NT2/D1 (cell line): ENCODE measurements at regions not wholly inside any gene's neighbourhood (a gene's known extent, or its start where the extent isn't known, plus 50 kb on each side); places are given as distances from the start of the nearest gene placed in this dataset.
A peak's percentile ranks its signal among the peaks of the same experiment; 100 is the strongest.

Experiments used
- DNase-seq: peaks from one replicate; pipeline ENCODE4 v3.0.0-alpha.2; 2011; ENCODE audit warnings: low read depth, low spot score
- H3K27me3 ChIP-seq: 2 replicates; pipeline ENCODE4 v1.6.0; 2011; ENCODE audit warnings: mild to moderate bottlenecking; ENCODE audit not compliant: insufficient read length, insufficient read depth
- H3K36me3 ChIP-seq: 2 replicates; pipeline ENCODE4 v1.6.1; 2011; ENCODE audit warnings: mild to moderate bottlenecking, low read length, mixed read lengths; ENCODE audit not compliant: insufficient read depth, insufficient read length
- H3K4me1 ChIP-seq: 2 replicates; pipeline ENCODE4 v1.5.1; 2011; ENCODE audit not compliant: insufficient read depth, insufficient read length
- H3K4me3 ChIP-seq: 2 replicates; pipeline ENCODE4 v1.5.1; 2011; ENCODE audit warnings: low read depth; ENCODE audit not compliant: insufficient read length
- H3K9ac ChIP-seq: 2 replicates; pipeline ENCODE4 v1.6.0; 2011; ENCODE audit warnings: low read depth; ENCODE audit not compliant: insufficient read length
- H3K9me3 ChIP-seq: 2 replicates; pipeline ENCODE4 v1.5.1; 2011; ENCODE audit warnings: mild to moderate bottlenecking, low read length; ENCODE audit not compliant: insufficient read depth
- SUZ12 ChIP-seq: IDR thresholded peaks from 2 replicates; pipeline ENCODE4 v1.6.1; 2011; ENCODE audit not compliant: insufficient read length, insufficient read depth; ENCODE audit errors: extremely low read depth
- YY1 ChIP-seq: IDR thresholded peaks from 2 replicates; pipeline ENCODE4 v1.6.1; 2011; ENCODE audit not compliant: insufficient read length, insufficient read depth
- ZNF274 ChIP-seq: IDR thresholded peaks from 2 replicates; pipeline ENCODE4 v1.6.1; 2011; ENCODE audit warnings: mild to moderate bottlenecking, low read depth, low read length

DNA sequence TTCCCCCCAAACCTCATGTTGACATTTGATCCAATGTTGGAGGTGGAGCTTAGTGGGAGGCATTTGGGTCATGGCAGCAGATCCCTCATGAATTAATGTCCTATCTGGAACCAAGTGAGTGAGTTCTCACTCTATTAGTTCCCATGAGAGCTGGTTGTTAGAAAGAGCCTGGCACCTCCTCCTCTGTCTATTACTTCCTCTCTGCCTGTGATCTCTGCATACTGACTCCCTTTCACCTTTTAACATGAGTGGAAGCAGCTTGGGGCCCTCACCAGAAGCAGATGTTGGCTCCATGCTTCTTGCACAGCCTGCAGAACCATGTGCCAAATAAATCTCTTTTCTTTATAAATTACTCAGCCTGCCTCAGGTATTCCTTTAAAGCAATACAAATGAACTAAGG is 127.3 kb upstream of the RALGAPA2 start:
- TF ChIP-seq SUZ12 (no peak), YY1 (no peak), ZNF274 (no peak)
- H3K4me3 ChIP-seq = no peak overlapping the region
- H3K9me3 ChIP-seq = no peaks in the 10 kb centered on the region
- H3K36me3 ChIP-seq = no peaks in the 10 kb centered on the region
- H3K27me3 ChIP-seq = peaks cover 4% of the 10 kb centered on the region
- H3K9ac ChIP-seq = no peak overlapping the region
- no peaks in the 10 kb centered on the region for H3K4me1 ChIP-seq
- no peak for DNase-seq

DNA sequence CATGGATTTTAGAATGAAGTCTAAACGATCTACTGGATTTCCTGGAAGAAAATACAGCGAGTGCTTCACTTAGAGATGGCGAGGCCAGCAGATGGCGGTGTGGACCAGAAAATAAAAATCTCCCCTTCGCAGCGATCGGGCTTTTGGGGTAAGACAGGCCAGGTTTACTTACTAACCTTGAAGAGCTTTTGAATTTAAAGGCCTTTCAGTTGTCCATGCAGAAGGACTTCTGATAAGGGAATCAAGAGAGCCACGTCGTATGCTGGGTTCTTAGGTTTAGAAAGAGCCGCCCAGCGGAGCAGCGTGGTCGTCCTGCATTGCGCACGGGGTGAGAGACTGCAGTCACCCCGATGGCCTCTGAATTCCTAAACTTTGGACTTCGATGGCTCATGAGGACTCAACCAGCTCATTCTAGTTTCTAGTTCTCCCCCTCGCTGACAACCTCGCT is 125.2 kb upstream of the RALGAPA2 start:
- H3K9ac ChIP-seq = no peak overlapping the region
- H3K4me3 ChIP-seq = no peak overlapping the region
- no peaks in the 10 kb centered on the region for H3K36me3 ChIP-seq
- TF ChIP-seq YY1 = no peak
- TF ChIP-seq SUZ12 = no peak
- no peak for TF ChIP-seq ZNF274
- H3K27me3 ChIP-seq = peaks cover 4% of the 10 kb centered on the region
- DNase-seq = peak; percentile 48
- H3K4me1 ChIP-seq = peaks cover 3% of the 10 kb centered on the region
- no peaks in the 10 kb centered on the region for H3K9me3 ChIP-seq

DNA sequence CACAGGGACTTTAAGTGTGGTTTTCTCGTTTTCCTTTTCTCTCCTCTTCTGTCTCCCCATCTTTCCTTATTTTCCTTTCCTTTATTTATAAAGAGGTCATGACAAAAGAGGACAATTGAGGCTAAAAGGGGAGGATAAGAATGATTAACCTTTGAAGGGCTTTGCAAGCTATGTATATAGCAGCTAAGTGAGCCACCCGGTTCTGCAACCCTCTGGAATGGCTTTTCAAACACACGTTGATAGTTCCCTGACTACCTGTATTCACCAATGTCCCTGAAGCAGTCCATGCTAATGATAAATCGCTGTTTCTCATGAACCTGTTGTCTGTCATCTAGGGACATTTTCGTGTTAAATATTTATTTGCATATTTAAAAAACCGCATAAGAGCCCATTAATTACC is 124.4 kb upstream of the RALGAPA2 start:
- Histone ChIP-seq H3K9me3 (no peaks in the 10 kb centered on the region), H3K9ac (no peak overlapping the region), H3K4me1 (peaks cover 3% of the 10 kb centered on the region), H3K4me3 (no peak overlapping the region), H3K27me3 (peaks cover 4% of the 10 kb centered on the region), H3K36me3 (no peaks in the 10 kb centered on the region)
- TF ChIP-seq SUZ12 (no peak), YY1 (no peak), ZNF274 (no peak)
- DNase-seq = no peak

DNA sequence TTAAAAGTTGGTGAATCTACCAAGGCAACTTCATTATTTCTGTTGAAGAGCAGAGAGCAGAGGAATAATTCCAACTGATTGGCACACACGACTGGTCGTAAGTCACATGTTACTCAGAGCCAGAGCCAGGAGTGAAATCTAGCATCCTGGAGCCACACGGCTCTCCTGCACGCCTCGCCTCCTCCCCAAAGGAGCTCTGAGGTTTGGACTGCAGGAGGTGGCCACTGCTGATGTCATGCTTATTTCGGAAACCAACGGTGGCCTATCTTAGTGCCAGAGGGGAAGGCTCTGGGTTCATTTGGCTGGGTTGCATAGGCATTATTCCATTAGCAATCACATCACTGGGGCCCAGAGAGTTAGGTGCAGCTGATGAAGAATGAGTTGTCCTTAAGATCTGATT is 123.5 kb upstream of the RALGAPA2 start:
- Histone ChIP-seq H3K9me3 (peaks cover 4% of the 10 kb centered on the region; the same call in 1 of the 2 replicates), H3K36me3 (no peaks in the 10 kb centered on the region), H3K4me1 (peaks cover 3% of the 10 kb centered on the region), H3K4me3 (no peak overlapping the region), H3K27me3 (peaks cover 4% of the 10 kb centered on the region), H3K9ac (no peak overlapping the region)
- TF ChIP-seq SUZ12 (no peak), ZNF274 (no peak), YY1 (no peak)
- DNase-seq = no peak

- Histone ChIP-seq H3K36me3 (no peaks in the 10 kb centered on the region), H3K9ac (no peak overlapping the region), H3K9me3 (peaks cover 23% of the 10 kb centered on the region; the same call in 1 of the 2 replicates), H3K4me1 (peaks cover 3% of the 10 kb centered on the region), H3K4me3 (no peak overlapping the region), H3K27me3 (peaks cover 4% of the 10 kb centered on the region)
- TF ChIP-seq ZNF274 (no peak), SUZ12 (no peak), YY1 (no peak)
- no peak for DNase-seq
Observed at GRCh38 chr20:20834008-20834407, 121.6 kb upstream of the RALGAPA2 start.

GRCh38 chr20:20832715-20833114 is 120.3 kb upstream of the RALGAPA2 start:
- Histone ChIP-seq H3K9me3 (peaks cover 23% of the 10 kb centered on the region; the same call in 1 of the 2 replicates), H3K4me1 (peaks cover 3% of the 10 kb centered on the region), H3K4me3 (no peak overlapping the region), H3K36me3 (no peaks in the 10 kb centered on the region), H3K27me3 (peaks cover 4% of the 10 kb centered on the region), H3K9ac (no peak overlapping the region)
- TF ChIP-seq SUZ12 (no peak), YY1 (no peak), ZNF274 (no peak)
- no peak for DNase-seq

DNA sequence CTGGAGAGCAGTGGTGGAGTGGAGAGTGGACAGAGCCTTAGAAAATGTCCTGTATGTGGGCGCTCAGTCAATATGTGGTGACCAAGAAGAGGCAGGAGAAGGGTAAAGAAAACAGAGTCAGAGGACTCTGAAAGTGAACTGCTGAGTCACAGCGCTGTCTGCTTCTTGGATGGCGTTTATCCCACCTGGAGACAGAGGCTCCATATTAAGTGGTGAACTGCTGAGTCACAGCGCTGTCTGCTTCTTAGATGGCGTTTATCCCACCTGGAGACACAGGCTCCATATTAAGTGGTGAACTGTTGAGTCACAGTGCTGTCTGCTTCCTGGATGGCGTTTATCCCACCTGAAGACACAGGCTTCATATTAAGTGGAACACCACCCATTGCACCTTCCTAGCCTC is 119.3 kb upstream of the RALGAPA2 start:
- Histone ChIP-seq H3K9ac (no peak overlapping the region), H3K4me3 (no peak overlapping the region), H3K27me3 (peaks cover 4% of the 10 kb centered on the region), H3K36me3 (no peaks in the 10 kb centered on the region), H3K4me1 (peaks cover 3% of the 10 kb centered on the region), H3K9me3 (peaks cover 23% of the 10 kb centered on the region; the same call in 1 of the 2 replicates)
- DNase-seq = no peak
- TF ChIP-seq ZNF274 (no peak), SUZ12 (no peak), YY1 (no peak)
